NT2/D1 (cell line): ENCODE measurements at regions not wholly inside any gene's neighbourhood (a gene's known extent, or its start where the extent isn't known, plus 50 kb on each side); places are given as distances from the start of the nearest gene placed in this dataset.

Source experiments
- SUZ12 ChIP-seq: IDR thresholded peaks from 2 replicates; pipeline ENCODE4 v1.6.1; 2011; ENCODE audit not compliant: insufficient read length, insufficient read depth; ENCODE audit errors: extremely low read depth
- YY1 ChIP-seq: IDR thresholded peaks from 2 replicates; pipeline ENCODE4 v1.6.1; 2011; ENCODE audit not compliant: insufficient read length, insufficient read depth
- ZNF274 ChIP-seq: IDR thresholded peaks from 2 replicates; pipeline ENCODE4 v1.6.1; 2011; ENCODE audit warnings: mild to moderate bottlenecking, low read depth, low read length

GRCh38 chr18:60259052-60259681 is 113.4 kb downstream of the MC4R start:
- TF ChIP-seq YY1 (no peak), ZNF274 (no peak), SUZ12 (no peak)
